IgD-negative memory B cell (primary cell): ENCODE measurements at regions not wholly inside any gene's neighbourhood (a gene's known extent, or its start where the extent isn't known, plus 50 kb on each side); places are given as distances from the start of the nearest gene placed in this dataset.

Experiments used
- H3K27ac Mint-ChIP-seq, 3 donors: one replicate each; pipeline ENCODE4 v1.8.0; 2020 to 2022; ENCODE audit warnings: mild to moderate bottlenecking in 3 of 3, mixed read lengths in 3 of 3, moderate library complexity in 1 of 3
- H3K27me3 Mint-ChIP-seq: one replicate; pipeline ENCODE4 v1.8.0; 2021; ENCODE audit warnings: mixed read lengths
- H3K36me3 Mint-ChIP-seq: one replicate; pipeline ENCODE4 v1.8.0; 2020; ENCODE audit warnings: mild to moderate bottlenecking, mixed read lengths
- H3K4me1 Mint-ChIP-seq, 3 donors: one replicate each; pipeline ENCODE4 v1.8.0; 2020 to 2022; ENCODE audit warnings: mixed read lengths in 3 of 3, mild to moderate bottlenecking in 1 of 3
- H3K4me3 Mint-ChIP-seq, 4 donors: one replicate each; pipeline ENCODE4 v1.8.0; 2020 to 2022; ENCODE audit warnings: mild to moderate bottlenecking in 4 of 4, mixed read lengths in 4 of 4, moderate library complexity in 3 of 4
- H3K9me3 Mint-ChIP-seq, 3 donors: one replicate each; pipeline ENCODE4 v1.8.0; 2020 to 2021; ENCODE audit warnings: mixed read lengths in 3 of 3, mild to moderate bottlenecking in 1 of 3

DNA sequence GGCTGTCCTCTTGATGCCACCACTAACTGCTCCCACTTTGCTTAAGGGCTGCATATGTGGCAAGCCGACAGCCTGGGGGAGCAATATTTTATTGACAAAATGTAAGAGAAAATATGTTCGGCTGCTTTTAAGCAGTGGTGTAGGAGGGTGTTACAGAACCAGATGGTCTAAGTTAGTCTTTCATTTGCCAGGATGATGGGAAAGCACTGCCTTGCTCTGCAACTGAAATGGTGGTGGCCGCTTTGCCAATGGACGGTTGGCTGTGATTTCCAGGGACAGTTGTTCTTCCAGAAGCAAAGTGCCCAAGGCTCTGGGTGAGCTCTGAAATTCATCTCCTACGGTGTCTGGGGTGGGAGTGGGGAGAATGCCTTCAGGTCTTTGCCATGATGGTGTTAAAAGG lies 469.3 kb downstream of the TOX3 start:
- H3K27me3 Mint-ChIP-seq, result no peaks in the 10 kb centered on the region
- no peaks in the 10 kb centered on the region for H3K4me1 Mint-ChIP-seq
- H3K4me3 Mint-ChIP-seq, result no peak overlapping the region
- H3K36me3 Mint-ChIP-seq, result no peaks in the 10 kb centered on the region
- no peak overlapping the region for H3K27ac Mint-ChIP-seq
- peaks cover 4 to 19% (median 5%) of the 10 kb centered on the region in 3 donors for H3K9me3 Mint-ChIP-seq

DNA sequence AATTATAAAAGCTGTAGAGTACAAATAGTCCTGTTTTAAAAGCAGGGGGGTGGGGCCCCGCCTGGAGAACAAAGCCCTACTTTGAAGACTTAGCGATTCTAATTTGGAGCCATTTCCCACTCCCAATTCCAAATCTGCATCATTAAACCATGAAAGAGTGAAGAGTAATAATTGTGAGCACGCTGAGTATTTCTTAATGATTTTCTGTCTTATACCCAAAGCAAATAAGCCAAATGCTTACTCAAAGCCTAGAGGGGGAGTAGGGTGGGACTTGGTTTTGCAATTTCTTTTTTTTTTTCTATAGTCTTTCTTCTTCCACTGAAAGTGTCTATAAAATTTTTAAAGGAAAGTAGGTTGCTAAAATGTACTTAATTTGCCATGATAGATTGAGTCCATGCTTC lies 470.1 kb downstream of the TOX3 start:
- H3K4me1 Mint-ChIP-seq, result no peaks in the 10 kb centered on the region
- H3K27me3 Mint-ChIP-seq, result no peaks in the 10 kb centered on the region
- H3K36me3 Mint-ChIP-seq, result no peaks in the 10 kb centered on the region

DNA sequence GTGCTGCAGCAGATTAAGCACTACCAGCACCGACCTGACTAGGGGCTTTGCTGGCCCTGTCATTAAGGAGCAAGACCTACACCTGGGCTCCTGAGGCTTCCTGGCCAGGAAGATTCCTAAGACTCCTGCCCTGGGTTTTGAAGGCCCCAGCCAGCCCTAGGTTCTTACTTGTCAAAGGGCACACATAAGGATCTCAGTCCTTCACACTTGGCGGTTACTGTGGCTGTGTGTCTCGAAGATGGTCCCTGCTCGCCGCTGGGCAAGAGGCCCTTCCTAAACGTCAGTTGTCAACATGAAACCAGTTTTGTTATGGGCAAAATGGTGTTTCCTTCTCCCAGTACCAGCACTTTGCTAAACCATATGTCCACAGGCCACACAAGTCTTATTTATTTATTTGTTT lies 470.6 kb downstream of the TOX3 start:
- H3K4me1 Mint-ChIP-seq, result no peaks in the 10 kb centered on the region
- peaks cover 5 to 12% (median 5%) of the 10 kb centered on the region in 3 donors for H3K9me3 Mint-ChIP-seq
- H3K27ac Mint-ChIP-seq, result no peak overlapping the region

More for the DNA sequence above, 470.1 kb downstream of the TOX3 start:
- no peak overlapping the region for H3K27ac Mint-ChIP-seq
- H3K9me3 Mint-ChIP-seq, result peaks cover 5 to 13% (median 5%) of the 10 kb centered on the region in 3 donors
- H3K4me3 Mint-ChIP-seq, result no peak overlapping the region

DNA sequence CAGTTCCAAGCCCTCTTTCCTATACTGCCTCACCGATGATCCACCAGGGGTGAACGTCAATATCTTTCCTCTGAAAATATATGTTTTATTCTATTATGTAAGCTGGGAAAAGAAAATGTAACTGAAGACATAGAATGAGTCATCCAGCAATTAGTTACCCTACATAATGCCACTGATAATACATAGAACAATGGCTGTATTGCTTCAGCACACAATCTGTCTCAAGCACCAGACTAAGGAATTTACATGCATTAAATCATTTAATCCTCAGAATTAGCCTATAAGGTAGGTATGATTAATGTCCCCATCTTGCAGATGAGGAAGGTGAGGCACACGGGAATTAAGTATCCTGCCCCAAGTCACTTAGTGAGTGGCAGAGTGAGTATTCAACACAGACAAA lies 472.8 kb downstream of the TOX3 start:
- Mint-ChIP-seq H3K4me3 (no peak overlapping the region), H3K27me3 (no peaks in the 10 kb centered on the region), H3K9me3 (peaks cover 3 to 9% (median 3%) of the 10 kb centered on the region in 3 donors), H3K4me1 (no peaks in the 10 kb centered on the region), H3K27ac (no peak overlapping the region), H3K36me3 (no peaks in the 10 kb centered on the region)

More for the DNA sequence above, 470.6 kb downstream of the TOX3 start:
- H3K27me3 Mint-ChIP-seq, result no peaks in the 10 kb centered on the region
- no peaks in the 10 kb centered on the region for H3K36me3 Mint-ChIP-seq
- H3K4me3 Mint-ChIP-seq, result no peak overlapping the region

DNA sequence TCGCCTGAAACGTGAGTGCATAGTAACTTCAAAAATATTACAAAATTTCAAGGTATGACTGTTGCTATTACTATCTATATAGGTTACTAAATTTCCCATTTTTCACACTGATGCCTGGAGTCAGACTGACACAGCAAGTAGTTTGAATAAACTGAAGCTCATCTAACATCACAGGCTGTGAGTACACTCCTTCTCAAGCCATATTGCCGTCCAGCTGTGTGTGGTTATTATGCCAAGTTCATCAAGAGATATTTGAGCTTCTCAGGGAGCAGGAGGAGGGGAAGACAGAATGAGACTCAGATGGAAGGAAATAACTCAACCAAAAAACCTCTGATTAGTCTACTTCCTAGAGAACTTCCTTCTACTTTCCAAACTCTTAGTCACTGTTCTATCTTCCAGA lies 473.9 kb downstream of the TOX3 start:
- H3K27ac Mint-ChIP-seq, result no peak overlapping the region
- H3K9me3 Mint-ChIP-seq, result peaks cover 1 to 3% (median 2%) of the 10 kb centered on the region in 3 donors
- H3K4me3 Mint-ChIP-seq, result no peak overlapping the region
- no peaks in the 10 kb centered on the region for H3K4me1 Mint-ChIP-seq
- no peaks in the 10 kb centered on the region for H3K27me3 Mint-ChIP-seq
- no peaks in the 10 kb centered on the region for H3K36me3 Mint-ChIP-seq

DNA sequence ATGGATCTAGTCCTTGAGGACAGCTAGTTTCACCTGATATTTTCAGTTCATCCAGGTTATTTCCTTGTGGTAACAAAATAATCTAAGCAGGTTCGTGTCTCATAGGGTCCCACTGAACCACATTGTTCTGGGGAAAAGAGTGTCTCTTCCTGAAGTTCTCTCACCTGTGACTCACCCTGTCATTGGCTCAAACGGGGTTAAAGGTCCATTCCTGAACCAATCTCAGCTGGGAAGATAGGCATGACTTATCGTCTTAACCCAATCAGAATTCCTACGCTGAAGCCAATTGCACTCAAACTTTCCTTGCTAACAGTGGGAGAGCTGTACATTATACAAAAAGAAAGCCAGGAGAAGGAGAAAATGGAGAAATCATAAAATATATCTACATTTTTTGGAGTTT lies 475.8 kb downstream of the TOX3 start:
- H3K4me3 Mint-ChIP-seq, result no peak overlapping the region
- H3K9me3 Mint-ChIP-seq, result peaks cover 1 to 8% (median 7%) of the 10 kb centered on the region in 3 donors
- no peaks in the 10 kb centered on the region for H3K4me1 Mint-ChIP-seq
- H3K36me3 Mint-ChIP-seq, result no peaks in the 10 kb centered on the region
- no peaks in the 10 kb centered on the region for H3K27me3 Mint-ChIP-seq
- no peak overlapping the region for H3K27ac Mint-ChIP-seq

DNA sequence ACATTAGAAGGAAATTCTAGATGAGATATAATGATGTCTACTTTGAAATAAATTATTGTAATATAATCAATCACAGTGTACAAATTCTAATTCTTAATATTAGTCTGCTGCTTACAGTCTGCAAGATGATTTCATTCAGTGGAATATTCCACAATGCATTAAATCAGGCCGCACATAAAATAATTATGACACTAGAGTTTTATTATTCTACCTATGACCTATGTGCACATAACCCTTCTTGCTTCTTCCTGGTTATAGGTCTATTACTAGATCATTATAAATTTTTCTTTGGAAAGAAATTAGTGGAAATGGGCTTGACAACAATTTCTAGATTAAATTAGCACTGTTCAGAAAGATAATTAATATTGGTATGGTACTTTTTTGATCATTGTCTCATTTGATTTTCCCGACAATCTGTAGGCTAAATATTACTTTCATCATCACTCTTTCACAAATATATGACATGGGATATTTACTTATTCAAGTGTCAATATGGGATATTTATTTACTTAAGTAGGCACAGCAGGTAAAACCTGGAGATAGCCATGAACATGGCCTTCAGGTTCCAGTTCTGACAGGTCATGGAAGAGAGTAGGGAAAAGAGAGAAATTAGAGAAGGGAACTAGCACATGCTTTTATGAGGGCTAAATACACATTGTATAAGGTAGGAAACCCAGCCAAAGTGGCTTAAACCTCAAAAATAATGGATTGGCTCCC lies 476.4 kb downstream of the TOX3 start:
- Mint-ChIP-seq H3K9me3 (peaks cover 1 to 14% (median 7%) of the 10 kb centered on the region in 3 donors), H3K27me3 (no peaks in the 10 kb centered on the region), H3K4me3 (no peak overlapping the region), H3K36me3 (no peaks in the 10 kb centered on the region), H3K27ac (no peak overlapping the region), H3K4me1 (no peaks in the 10 kb centered on the region)

DNA sequence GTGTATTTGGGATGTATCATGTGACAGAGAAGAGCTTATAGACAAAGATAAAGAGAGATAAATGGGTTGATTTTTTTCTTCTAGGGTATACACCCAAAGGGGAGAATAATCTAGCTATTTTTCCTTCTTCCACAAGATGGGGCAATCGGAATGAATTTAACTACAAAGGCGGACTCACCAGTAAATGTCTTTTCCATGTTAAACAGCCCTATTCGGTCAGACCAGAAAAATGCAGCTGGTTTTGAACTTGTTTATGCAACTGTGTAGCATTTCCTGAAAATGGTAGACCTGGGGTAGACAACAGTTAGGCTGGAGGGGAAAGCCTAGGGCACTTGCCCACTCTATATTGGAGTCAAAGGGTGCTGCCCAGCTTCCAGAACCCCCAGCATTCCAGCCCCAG lies 477.1 kb downstream of the TOX3 start:
- Mint-ChIP-seq H3K36me3 (no peaks in the 10 kb centered on the region), H3K27me3 (no peaks in the 10 kb centered on the region), H3K27ac (no peak overlapping the region), H3K4me3 (no peak overlapping the region), H3K4me1 (no peaks in the 10 kb centered on the region), H3K9me3 (peaks cover 1 to 17% (median 7%) of the 10 kb centered on the region in 3 donors)

DNA sequence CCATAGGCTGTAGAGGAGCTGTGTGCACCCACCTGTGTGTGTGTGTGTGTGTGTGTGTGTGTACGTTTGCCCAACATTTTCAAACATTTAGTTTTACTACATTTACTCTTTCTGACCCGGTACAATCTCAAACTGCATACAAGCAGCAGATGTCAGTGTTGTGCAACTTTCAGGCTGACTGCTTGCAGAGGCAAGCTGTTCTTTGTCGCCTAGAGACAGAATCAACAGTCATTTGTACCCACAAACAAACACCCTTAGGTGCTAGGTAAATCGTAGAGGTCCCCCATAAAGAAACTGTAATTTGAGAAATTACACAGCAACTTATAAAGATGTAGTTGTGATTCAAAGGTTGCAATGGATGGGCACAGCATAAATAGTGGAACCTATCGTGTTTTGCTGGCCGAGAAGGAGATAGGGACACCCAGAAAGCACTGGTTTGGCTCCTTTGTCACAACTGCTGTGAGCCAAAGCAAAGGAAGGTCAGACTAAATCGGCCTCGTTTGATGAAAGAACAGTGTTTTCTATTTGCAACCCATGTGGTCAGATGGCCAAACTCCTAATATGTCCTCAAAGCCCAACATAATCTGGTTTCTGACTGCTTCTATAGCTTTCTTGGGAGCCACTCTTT lies 478.4 kb downstream of the TOX3 start:
- Mint-ChIP-seq H3K27ac (no peak overlapping the region), H3K9me3 (peaks cover 1 to 17% (median 8%) of the 10 kb centered on the region in 3 donors), H3K4me3 (no peak overlapping the region), H3K36me3 (no peaks in the 10 kb centered on the region), H3K27me3 (no peaks in the 10 kb centered on the region), H3K4me1 (no peaks in the 10 kb centered on the region)

DNA sequence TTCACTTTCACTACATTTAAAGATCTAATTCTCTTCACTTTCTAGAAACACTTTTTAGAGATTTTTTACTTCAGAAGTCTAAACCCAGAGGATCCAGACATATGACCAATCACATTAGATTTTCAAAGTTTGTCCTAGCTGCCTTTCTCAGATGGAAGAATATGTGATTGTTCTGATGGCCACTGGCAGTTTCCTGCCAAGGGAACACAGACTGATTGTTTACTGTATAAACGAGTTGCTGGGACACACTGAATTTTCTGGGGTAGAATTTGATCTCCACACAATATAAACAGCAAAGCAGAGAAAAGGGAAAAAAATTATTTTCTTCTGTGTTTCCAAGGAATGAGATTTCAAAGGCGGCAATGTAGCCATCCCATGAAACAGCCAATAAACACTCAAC lies 480.0 kb downstream of the TOX3 start:
- no peak overlapping the region for H3K27ac Mint-ChIP-seq
- peaks cover under 1 to 17% (median 8%) of the 10 kb centered on the region in 3 donors for H3K9me3 Mint-ChIP-seq
- H3K4me3 Mint-ChIP-seq, result no peak overlapping the region
- H3K36me3 Mint-ChIP-seq, result no peaks in the 10 kb centered on the region
- H3K27me3 Mint-ChIP-seq, result no peaks in the 10 kb centered on the region
- no peaks in the 10 kb centered on the region for H3K4me1 Mint-ChIP-seq

DNA sequence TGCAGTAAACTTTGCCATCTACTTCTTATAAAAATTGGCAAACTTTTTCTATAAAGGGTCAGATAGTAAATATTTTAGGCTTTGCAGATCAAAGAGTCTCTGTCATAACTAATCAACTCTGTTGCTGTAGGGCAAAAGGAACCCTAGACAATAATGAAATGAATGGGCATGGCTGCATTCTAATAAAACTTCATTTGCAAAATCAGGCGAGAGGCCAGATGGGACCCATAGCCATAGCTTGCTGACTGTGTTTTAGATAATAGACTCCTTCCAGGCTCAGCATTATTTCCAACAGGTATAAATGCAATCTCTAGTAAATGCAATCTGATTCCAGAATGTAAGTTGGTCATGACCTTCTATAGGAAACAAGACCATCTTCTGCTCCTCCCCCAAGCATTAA lies 490.7 kb downstream of the TOX3 start:
- no peaks in the 10 kb centered on the region for H3K36me3 Mint-ChIP-seq
- H3K4me3 Mint-ChIP-seq, result no peak overlapping the region
- H3K27me3 Mint-ChIP-seq, result no peaks in the 10 kb centered on the region
- peaks cover 3 to 5% (median 3%) of the 10 kb centered on the region in 3 donors for H3K9me3 Mint-ChIP-seq
- no peaks in the 10 kb centered on the region for H3K4me1 Mint-ChIP-seq
- no peak overlapping the region for H3K27ac Mint-ChIP-seq

DNA sequence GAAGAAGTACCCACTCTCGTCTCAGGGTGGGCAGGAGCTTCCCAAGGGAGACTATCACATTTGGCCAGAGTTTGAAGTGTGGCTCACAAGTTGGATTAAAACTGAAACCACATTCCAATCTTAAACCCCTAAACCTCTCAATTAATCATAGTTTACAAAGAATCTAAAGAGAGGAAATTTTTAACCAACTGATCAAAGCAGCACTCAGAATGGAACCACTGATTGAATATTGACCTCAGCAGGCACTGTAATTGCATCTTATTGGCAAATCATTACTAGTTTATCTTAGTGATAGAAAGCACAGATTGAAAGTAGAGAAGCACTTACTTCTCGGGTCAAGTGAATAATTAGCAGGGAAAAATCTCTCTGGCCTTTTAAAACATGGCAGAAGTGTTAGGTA lies 491.6 kb downstream of the TOX3 start:
- no peaks in the 10 kb centered on the region for H3K4me1 Mint-ChIP-seq
- no peak overlapping the region for H3K4me3 Mint-ChIP-seq
- no peaks in the 10 kb centered on the region for H3K27me3 Mint-ChIP-seq
- H3K27ac Mint-ChIP-seq, result no peak overlapping the region
- H3K9me3 Mint-ChIP-seq, result peaks cover 3 to 8% (median 3%) of the 10 kb centered on the region in 3 donors
- H3K36me3 Mint-ChIP-seq, result no peaks in the 10 kb centered on the region

DNA sequence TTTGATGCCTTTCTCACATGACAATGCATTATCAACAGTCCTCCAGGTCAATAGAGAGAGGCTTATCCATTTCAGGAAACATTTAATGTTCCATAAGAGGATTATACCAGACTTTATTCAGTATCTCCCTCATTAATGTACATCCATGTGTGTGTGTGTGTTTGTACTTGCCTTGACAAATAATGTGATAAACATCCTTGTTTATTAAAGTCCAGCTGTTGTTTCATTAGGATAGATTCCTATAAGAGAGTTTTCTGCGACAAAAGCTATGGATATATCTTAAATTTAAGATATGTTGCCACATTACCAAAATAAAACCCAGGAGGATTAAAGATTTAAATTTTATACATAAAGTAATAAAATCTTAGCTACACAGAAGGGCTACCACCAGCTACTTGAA lies 492.6 kb downstream of the TOX3 start:
- H3K4me3 Mint-ChIP-seq, result no peak overlapping the region
- peaks cover 3 to 8% (median 4%) of the 10 kb centered on the region in 3 donors for H3K9me3 Mint-ChIP-seq
- H3K27me3 Mint-ChIP-seq, result no peaks in the 10 kb centered on the region
- no peaks in the 10 kb centered on the region for H3K4me1 Mint-ChIP-seq
- no peaks in the 10 kb centered on the region for H3K36me3 Mint-ChIP-seq
- H3K27ac Mint-ChIP-seq, result no peak overlapping the region

DNA sequence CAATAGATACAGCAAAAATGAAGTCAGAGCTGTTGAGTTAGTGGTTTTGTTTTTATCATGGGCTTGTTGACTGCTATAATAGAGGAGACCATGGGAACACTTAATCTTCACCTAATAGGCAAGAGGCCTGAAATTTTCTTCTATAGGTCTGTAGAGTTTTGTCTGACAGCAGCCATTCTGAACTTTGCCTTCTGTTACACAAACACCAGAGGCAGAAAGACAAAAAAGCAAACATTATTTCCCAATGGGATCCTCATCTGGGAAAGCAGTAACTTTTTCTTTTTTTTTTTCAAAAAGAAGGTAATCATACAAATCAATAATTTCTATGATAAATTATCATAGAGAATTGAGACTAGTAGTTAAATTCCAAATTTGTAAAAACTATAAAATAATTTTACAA lies 494.1 kb downstream of the TOX3 start:
- Mint-ChIP-seq H3K9me3 (peaks cover 3 to 10% (median 6%) of the 10 kb centered on the region in 3 donors), H3K4me1 (no peaks in the 10 kb centered on the region), H3K27me3 (no peaks in the 10 kb centered on the region), H3K36me3 (no peaks in the 10 kb centered on the region), H3K4me3 (no peak overlapping the region), H3K27ac (no peak overlapping the region)

DNA sequence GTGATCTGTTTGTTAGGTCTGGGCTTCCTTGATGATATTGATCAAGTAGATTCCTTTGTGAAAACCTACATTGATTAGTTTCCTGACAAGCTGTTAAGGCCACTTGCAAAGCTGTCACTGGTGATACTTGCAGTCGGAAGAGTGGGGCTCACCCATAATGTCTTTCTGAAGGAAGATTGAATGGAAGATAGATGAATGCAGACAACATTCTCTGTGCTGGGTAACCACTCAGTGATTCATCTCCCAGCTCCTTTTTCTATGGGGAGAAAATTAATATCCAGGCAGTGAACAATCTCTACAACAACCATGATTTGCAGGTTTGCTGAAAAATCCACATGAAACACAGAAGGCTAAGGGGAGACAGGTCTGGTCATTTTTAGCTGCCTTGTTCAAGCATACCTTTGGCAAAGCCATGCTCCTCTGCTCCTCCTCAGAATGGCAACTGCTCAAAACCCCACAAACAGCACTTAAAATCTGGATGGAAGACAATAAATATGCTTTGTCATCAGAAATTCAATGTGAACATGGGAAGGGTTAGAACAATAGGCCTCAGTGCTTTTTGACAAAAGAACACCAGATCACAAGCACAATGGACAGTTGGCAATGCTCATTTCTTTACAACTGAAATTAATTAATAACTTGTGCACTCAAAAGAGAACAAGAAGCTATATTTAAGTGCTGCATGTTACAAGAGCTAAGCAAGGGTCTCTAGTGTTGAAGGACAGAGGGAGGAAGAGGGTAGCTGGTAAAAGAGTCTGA lies 495.4 kb downstream of the TOX3 start:
- peaks cover 3 to 14% (median 6%) of the 10 kb centered on the region in 3 donors for H3K9me3 Mint-ChIP-seq
- no peak overlapping the region for H3K4me3 Mint-ChIP-seq
- no peak overlapping the region for H3K27ac Mint-ChIP-seq
- peaks cover under 1% of the 10 kb centered on the region for H3K36me3 Mint-ChIP-seq
- no peaks in the 10 kb centered on the region for H3K4me1 Mint-ChIP-seq
- H3K27me3 Mint-ChIP-seq, result no peaks in the 10 kb centered on the region
